Fibroblast of mammary gland (primary cell): ENCODE measurements at regions not wholly inside any gene's neighbourhood (a gene's known extent, or its start where the extent isn't known, plus 50 kb on each side); places are given as distances from the start of the nearest gene placed in this dataset.

ENCODE experiments used
- DNase-seq: peaks from one replicate; pipeline ENCODE4 v3.0.0-alpha.2; 2010; ENCODE audit warnings: low read depth
- H3K4me3 ChIP-seq: 2 replicates; pipeline ENCODE4 v1.5.1; 2011; ENCODE audit warnings: low read depth, mild to moderate bottlenecking, low read length, moderate library complexity; ENCODE audit not compliant: control insufficient read depth
- TF ChIP-seq, protein P1 (sequence below): conservative IDR thresholded peaks from 2 replicates; pipeline ENCODE4 v1.5.1; 2011; ENCODE audit warnings: low read depth, low read length, inconsistent platforms; ENCODE audit not compliant: control insufficient read depth, insufficient read depth

DNA sequence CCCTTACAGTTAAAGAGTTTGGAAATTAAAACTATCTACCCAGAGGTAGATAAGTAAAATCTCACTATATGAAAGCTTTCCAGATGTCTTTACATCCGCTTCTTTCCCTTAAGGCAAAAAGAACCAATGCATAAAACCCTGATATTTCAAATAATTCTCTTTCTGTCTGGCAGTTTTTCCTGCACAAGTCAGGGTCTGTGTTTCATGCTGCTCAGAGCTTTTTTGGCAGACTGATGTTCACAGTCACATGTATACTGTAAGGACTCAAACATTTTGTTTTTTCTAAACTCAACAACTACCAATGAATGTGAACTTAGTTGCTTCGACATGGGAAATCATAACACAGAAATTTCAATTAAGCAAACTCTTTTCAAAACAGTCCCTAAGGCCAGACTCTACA lies 988.4 kb downstream of the EPHA3 start:
- no peak for DNase-seq
- TF ChIP-seq, protein P1, sequence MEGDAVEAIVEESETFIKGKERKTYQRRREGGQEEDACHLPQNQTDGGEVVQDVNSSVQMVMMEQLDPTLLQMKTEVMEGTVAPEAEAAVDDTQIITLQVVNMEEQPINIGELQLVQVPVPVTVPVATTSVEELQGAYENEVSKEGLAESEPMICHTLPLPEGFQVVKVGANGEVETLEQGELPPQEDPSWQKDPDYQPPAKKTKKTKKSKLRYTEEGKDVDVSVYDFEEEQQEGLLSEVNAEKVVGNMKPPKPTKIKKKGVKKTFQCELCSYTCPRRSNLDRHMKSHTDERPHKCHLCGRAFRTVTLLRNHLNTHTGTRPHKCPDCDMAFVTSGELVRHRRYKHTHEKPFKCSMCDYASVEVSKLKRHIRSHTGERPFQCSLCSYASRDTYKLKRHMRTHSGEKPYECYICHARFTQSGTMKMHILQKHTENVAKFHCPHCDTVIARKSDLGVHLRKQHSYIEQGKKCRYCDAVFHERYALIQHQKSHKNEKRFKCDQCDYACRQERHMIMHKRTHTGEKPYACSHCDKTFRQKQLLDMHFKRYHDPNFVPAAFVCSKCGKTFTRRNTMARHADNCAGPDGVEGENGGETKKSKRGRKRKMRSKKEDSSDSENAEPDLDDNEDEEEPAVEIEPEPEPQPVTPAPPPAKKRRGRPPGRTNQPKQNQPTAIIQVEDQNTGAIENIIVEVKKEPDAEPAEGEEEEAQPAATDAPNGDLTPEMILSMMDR: no peak
- H3K4me3 ChIP-seq: no peak overlapping the region

GRCh38 chr3:90099493-90099892 lies 992.1 kb downstream of the EPHA3 start:
- no peak for DNase-seq
- no peak overlapping the region for H3K4me3 ChIP-seq
- TF ChIP-seq, protein P1: no peak

DNA sequence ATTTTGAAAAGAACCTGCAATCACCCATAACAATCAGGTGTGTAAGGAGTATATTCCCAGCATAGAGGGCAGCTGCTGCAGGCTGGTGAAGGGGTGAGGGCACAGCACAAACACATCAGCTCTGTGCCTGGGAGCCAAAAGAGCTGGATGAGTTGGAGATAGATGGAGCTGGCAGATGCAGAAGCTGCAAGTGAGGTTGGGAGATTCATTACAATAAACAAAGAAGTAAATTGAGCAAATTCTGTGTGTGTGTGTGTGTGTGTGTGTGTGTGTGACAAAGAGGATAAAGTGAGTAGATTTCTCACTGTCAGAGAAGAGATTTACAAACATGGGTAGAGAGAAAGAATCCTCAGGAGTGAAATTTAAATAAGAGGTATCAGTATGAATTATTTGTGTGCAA lies 994.7 kb downstream of the EPHA3 start:
- no peak overlapping the region for H3K4me3 ChIP-seq
- DNase-seq: no peak
- TF ChIP-seq, protein P1: no peak

- TF ChIP-seq, protein P1: no peak
- DNase-seq: no peak
- H3K4me3 ChIP-seq: no peak overlapping the region
Observed at GRCh38 chr3:90121326-90121725, 1013.9 kb downstream of the EPHA3 start.

GRCh38 chr3:90128391-90128790 lies 1021.0 kb downstream of the EPHA3 start:
- TF ChIP-seq, protein P1: no peak

GRCh38 chr3:90129730-90130129 lies 1022.3 kb downstream of the EPHA3 start:
- TF ChIP-seq, protein P1: no peak
- H3K4me3 ChIP-seq: no peak overlapping the region
- DNase-seq: no peak

More at GRCh38 chr3:90128391-90128790, 1021.0 kb downstream of the EPHA3 start:
- H3K4me3 ChIP-seq: no peak overlapping the region
- DNase-seq: no peak

GRCh38 chr3:90132197-90132596 lies 1024.8 kb downstream of the EPHA3 start:
- H3K4me3 ChIP-seq: no peak overlapping the region
- DNase-seq: no peak
- TF ChIP-seq, protein P1: no peak
